HG03045 (cell line): ENCODE measurements at regions not wholly inside any gene's neighbourhood (a gene's known extent, or its start where the extent isn't known, plus 50 kb on each side); places are given as distances from the start of the nearest gene placed in this dataset.

ENCODE experiments used
- ATAC-seq: cut with Tn5 transposase; IDR thresholded peaks from one replicate; pipeline ENCODE4 v1.9.1; 2021; ENCODE audit warnings: mild to moderate bottlenecking, moderate library complexity; ENCODE audit not compliant: unreplicated experiment

DNA sequence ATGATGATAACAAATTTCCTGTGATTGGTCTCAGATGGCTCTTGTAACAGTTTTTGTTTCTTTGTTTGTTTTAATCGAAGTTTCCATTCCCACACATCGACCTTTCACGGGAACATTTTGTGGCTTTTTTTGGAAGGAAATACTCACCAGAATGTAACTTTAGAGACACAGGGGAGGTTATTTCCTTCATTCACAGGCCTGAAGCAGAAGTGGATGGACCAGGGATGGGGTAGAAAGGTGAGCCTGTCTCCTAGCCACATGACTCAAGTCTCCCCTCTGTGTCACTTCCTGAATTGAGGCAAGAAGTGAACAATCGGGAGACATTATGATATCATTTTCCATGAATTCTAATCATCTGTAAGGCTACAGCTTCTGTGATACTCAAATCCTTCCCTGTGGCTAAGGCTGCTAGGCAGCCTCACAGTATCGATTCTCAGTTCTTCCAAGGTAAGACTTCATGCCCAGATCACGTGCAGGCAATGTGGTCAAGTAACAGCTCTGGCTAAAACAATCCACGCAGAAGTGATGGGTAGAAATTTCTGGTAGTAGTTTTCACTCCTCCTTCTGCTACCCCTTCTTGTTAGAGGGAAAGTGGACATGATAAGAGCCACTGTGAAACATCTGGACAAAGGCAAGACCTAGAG lies 203.9 kb upstream of the NEBL start:
- ATAC-seq: no peak

DNA sequence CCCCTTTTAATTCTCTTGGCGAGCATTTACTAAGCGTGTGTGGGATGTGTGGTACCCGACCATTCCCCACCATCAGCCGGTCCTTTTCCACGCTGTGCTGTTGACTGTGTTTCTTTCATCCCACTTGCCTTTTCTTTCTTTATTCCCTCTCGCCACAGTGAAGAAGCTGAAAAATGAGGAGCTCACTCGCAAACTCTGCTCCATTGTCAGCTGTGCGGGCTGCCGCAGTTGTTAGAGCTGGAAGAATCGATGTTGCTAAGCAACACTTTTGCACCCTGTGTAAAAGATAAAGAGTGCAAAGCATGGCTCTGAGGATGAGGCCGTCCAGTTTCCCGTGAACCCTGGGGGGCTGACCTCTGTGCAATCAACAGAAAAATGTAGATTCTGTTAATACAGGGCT lies 203.1 kb upstream of the NEBL start:
- no peak for ATAC-seq

DNA sequence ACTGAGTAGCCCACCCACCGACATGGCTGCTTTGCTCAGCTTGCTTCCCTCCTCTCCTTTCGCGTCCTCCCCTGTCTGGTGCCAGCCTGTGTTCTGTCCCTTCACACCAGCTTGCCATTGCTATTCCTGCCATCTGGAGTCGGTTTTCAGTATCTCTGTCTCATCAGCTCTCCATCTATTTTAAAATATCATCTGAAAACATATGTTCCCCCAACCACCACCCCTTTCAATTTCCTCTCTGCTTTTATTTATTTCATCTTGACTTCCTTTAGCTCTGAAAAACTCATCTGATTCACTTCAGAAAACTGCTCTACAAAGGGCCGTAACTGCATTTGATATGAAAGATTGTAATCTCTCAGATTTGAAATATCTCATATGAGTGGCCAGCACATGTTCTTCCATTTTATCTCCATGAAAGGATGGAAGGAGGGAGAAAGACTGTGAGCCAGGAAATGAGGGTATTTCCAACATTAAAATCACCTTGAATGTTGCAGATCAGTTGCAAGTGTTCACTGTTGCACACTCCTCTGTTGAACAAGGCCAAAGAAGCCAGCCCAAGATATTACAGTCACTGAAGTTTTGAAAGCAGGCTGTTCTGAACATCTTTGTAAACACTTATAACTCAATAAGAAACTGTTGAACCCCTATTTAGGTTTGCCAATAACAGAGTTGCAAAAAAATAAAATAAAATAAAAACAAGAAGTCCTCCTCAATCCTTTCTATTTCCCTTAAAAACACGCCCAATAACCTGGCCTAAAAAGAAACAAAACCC lies 202.4 kb upstream of the NEBL start:
- no peak for ATAC-seq

DNA sequence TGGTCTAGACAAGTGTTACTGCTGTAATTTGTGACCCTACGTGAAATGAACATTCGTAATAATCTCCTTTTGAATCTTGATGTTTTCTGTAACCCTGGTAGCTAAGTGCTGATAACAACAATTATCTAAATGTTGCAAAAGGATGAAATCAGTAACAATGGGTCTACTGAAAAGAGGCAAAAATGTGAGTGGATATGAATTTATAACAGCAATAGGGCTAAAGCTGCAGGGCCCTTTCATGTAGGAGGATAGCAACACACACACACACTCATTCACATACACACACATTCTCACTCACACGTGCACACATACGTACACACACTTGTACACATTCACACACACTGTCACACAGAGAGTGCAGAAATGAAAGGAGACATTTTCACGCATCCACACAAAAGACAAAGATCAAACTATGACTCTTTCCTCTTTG lies 200.8 kb upstream of the NEBL start:
- no peak for ATAC-seq

DNA sequence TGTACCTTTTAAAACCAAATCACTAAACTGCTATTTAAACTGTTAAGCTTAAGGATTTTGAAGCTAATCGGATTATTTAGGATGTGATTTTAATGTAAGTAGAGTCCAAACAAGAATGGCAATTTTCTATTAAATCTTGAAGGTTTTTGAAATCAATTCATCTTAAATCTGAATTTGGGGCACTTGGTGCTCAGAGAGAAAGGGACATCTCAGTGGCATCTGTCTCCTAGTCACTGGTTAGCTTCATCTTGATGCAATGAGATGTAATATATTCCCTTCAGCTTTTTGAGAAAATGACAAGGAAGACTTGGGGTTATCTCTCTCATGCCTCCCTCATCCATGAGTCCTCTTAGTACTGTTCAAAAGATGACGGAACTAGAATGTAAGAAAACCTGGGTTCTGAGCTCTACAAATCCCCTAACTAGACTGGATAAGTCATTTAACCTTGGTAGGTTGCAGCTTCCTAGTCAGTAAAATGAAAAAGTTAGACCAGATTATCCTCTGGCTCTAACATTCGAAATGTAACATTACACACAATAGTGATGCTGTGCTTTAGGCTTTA lies 198.5 kb upstream of the NEBL start:
- no peak for ATAC-seq

DNA sequence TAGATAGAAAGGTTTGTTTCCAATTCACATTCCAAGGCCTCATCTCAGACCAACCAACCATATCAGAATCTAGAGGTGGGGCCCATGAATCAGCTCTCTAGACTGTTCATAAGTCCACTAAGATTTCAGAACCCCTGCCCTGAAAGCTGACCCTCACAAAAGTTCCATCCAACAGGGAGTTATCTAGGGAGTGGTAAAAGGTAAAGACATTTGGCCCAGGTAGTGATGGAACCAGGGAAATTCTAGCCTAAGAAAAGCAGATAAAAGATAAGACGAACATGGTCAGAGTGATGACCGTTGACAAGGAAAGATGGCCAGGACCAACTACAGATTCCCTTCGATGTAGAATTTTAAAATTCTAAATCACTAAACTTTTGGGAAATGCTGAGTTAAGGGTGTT lies 198.0 kb upstream of the NEBL start:
- no peak for ATAC-seq

DNA sequence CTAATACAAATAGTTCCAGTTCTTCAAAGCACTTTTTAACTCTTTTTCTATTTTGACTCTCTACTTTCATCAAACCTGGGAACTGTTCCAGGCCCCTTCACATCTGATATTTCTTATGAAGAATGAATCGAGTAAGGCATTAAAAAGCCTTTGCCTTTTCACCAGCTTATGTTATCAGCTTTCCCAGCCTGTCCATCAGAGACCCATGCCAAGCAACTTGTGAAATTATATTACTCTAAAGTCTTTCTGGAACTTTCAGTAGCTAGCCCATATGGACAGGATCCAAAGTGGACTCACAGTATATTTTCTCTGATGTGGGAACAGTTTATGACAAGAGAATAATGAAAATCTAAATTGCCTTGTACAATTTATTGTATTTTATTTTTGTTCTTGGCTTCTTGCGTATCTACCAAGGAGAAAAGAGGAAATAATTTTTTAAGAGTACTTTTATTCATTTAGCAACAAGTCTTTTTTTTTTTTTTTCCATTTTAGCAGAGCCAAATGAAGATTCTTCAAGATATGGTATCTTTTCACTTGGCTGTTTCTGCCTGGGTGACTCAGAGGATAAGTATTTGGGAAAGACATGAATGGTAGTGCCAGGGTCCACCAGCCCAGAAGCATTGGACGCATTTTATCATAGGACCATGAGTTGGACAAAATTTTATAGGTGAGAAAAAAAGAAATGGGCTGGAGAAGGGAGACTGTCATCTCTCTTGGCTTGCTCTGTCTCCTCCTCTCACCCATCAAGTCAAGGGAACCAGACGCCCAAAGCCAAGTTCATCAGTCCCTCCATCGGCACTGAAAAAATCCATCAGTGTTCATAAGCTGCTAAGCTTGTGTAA lies 195.8 kb upstream of the NEBL start:
- ATAC-seq: no peak

DNA sequence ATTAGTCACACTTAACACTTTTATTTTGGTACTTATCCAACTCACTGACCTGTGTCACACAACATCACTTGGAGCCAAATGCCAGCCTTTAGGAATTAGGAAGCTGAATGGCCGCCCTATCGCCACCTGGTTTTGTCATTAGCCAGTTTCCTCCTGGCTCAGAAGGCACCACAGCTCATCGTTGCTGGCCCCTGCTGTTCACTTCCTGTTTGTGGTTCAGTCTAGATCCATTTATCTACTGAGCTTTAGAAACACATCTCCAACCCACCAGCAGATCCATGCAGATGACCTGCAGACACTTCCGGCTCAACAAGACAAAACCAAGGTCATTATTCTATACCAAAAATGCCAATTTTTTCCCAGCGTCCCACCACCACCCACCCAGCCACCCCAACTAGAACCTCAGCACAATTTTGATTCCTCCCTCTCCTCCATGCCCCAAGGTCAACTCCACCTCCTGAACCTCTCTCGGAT lies 193.5 kb upstream of the NEBL start:
- ATAC-seq: no peak

DNA sequence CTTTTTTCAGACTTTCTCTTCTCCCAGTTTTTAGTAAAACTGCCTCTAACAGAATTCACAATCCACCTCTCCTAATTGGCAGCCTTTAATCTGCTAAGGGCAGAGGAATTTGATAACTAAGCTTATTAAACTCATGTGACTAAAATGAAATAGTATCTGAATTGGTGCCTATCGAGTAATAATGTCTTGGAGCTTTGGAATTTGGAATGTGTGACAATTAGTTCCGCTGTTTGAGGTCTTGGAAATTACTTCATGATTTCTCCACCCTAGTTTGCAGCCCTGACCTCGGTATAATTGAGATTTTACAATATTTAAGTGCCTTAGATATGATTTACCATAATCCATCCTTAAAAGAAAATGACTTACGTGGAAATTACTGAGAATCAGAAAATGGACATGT lies 190.4 kb upstream of the NEBL start:
- ATAC-seq: no peak

DNA sequence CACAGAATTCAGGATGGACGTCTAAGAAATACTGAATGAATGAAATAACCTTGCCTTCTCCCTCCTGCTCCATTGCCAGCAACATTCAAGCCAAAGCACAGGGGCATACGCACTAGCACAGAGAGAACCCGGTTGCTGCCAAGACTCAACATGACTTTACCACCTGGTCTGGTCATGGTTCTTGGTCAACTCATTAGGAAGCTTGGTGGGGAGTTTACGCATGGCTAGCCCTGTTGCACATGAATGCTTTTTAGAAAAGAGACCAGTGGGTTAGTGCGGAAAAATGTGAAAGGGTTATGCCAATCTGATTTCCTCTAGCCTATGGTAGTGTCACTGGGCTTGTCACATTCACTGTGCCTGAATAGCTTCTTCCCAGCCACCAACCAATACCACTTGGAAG lies 187.6 kb upstream of the NEBL start:
- no peak for ATAC-seq

DNA sequence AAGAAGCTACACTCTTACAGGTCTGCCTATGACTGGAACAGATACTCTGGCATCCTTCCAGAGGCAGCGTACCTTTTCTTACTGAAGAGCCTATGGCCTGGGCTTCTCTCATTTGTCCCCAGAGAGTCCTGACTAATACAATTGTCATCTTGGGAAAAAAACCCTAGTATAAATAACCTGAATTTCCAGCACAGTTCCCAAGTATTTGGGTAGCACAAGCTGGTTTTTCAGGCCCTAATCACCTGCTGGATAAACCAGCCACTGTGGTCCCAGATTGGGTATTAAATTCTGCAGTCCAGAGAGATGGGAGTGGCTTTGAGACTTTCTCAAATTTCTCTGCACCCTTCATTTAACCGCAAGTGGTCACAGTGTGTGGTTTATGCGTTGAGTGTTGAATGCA lies 186.8 kb upstream of the NEBL start:
- ATAC-seq: no peak

DNA sequence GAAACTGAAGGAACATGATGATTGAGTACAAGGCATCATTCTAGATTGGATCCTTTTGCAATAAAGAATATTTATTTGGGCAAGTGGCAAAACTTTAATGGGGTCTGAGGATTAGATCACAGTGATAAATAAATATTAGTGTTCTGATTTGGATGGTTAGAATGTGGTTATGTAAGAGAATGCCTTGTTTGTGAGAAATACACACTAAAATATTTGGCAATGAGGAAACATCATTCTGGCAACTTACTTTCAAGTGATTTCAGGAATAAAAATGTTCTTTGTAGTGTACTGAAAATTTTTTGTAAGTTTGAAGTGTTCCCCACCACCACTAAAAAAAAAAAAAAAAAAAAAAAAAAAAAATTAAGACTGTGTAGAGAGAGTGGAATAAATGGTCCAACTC lies 185.1 kb upstream of the NEBL start:
- no peak for ATAC-seq

DNA sequence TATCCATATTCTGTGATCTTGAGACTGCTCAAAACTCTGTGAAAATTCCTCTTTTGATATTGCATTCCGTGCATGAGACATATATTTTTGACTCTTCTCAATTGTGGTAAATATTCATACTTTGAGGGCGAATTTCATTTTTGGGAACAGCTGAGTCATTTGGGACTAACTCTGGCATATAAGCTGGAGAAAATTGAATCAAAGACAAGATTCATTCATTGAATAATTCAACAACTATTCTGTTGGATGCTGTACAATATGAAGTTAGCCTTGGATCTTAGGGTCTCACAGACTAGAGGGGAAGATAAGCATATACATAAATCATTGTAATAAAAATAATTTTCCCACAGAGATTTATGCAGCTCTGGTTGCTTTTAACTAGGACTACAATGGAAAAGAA lies 183.2 kb upstream of the NEBL start:
- no peak for ATAC-seq

DNA sequence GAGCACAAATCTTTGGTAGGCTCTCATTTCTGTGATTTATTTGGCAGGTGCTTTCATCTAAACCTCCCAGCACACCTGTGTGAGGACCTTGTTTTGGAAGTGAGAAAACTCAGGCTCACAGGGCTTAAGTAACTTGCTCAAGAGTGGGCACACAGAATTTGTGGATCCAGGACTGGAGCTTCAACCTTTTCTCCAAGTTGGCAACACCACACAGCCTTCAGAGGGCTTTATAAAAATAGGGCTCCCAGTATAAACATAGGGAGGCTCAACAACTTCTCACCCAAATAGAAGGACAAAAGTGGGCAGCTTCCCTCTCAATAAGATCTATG lies 182.2 kb upstream of the NEBL start:
- no peak for ATAC-seq

DNA sequence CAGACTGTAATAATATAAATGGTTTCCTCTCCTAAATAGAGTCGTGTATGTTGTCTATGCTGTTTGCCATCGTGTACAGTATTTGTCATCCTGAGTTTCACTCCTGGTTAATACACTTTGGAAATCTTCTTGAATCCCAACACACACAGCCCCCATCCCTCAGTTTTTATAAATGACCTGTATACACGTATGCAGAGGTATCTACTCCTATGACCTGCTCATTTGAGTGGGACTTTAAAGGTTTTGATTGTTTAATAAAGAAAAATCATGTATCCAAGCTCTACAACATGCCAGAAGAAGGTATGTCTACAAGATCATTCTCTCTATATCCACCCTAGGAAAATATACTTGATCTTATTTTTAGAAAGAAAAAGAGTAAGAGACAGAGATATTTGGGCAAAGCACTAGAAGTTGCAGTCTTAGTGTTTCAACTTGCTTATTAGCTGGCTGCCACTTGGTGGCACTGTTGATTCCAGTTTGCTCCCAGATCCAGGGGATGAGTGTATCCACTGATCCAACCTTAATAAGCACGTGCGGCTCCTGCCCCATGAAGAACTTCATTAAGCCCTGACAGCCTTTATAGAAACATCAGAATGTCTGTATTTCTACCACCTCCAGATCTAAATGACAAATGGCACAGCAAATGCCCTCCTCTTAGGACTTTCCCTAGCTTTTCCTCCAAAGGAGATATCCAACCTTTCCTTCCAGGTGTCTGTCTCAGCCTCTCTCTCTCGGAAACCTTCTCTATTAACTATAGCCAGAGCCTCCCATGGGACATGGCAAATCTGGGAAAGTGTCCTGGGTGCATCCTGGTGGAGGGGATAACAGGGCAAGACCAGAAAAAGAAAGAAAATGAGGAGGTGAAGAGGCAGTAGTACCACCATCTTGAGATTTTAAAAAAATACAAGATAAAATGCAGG lies 181.6 kb upstream of the NEBL start:
- peak; percentile 55 for ATAC-seq

DNA sequence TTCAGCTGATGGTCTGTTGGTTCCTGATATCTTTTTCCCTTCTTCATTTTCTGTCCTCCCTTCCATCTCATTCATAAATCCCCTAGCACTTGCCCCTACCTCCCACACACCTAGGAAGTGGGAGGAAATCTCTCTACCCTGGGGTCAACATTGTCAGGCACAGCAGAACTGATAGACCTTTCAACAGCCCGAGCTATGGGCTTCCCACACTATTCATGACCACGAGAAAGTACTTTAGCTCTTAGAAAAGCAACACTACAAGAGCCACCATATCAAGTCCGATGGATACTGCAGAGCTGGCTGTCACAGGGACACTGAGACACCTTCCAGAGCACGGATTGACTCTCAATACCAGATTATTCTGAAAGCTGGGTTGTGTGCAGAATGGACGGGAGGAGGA lies 180.6 kb upstream of the NEBL start:
- no peak for ATAC-seq

DNA sequence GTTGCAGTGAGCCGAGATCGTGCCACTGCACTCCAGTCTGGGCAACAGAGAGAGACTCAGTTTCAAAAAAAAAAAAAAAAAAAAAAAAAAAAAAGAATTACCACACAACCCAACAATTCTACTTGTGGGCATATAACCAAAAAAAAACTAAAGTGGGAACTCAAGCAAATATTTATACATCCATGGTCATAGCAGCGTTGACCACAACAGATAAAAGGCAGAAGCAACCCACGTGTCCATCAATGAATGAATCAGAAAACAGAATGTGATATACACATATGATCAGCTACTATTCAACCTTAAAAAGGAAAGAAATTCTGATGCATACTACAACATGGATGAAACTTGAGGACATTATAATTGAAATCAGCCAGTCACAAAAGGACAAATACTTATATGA lies 179.3 kb upstream of the NEBL start:
- no peak for ATAC-seq

DNA sequence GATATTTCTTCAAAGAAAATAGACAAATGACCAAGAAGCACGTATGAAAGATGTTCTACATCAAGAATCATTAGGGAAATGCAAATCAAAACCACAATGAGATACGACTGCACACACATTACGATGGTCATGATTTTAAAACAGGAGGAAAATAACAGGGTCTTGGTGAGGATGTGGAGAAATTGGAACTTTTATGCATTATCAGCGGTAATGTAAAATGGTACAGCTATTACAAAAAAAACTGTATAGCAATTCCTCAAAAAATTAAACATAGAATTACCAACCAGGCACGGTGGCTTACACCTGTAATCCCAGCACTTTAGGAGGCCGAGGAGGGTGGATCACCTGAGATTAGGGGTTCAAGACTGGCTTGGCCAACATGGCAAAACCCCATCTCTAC lies 178.8 kb upstream of the NEBL start:
- no peak for ATAC-seq

DNA sequence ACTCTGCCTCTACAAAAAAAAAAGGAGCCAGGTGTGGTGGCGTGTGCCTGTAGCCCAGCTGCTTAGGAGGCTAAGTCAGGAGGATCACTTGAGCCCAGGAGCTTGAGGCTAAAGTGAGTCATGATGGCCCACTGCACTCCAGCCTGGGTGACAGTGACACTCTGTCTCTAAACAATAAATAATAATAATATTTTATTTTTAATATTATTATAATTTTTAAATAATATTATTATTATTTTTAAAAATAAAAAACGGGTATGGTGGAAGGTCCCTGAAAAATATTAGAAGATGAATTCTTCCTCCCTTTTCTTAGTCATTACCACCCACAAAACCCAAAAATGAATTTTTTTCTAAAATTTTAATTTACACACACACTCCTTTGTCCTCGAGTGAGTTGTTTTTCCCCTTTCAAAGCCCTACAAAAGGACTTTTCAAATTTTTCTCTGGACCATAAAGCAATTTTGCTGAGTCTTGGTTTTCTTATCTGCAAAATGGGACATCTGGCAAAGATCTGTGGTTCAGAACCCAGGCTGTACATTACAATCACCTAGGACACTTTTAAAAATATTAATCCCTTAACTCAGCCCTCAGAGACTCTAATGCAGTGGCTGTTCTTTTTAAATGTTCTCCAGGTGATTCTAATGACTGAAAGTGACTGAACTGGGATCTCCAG lies 174.0 kb upstream of the NEBL start:
- no peak for ATAC-seq
